Non-pigmented ciliary epithelial cell (primary cell): ENCODE measurements at regions not wholly inside any gene's neighbourhood (a gene's known extent, or its start where the extent isn't known, plus 50 kb on each side); places are given as distances from the start of the nearest gene placed in this dataset.

Experiments
- DNase-seq: peaks from one replicate; pipeline ENCODE4 v3.0.0-alpha.2; 2010; ENCODE audit warnings: low read depth

GRCh38 chr2:136242687-136243277, 124.8 kb upstream of the CXCR4 start:
- DNase-seq = no peak

- DNase-seq = no peak
Measured at GRCh38 chr2:136242100-136242499, 124.2 kb upstream of the CXCR4 start.

- no peak for DNase-seq
Measured at GRCh38 chr2:136239079-136239685, 121.2 kb upstream of the CXCR4 start.

- no peak for DNase-seq
Measured at GRCh38 chr2:136238286-136239078, 120.5 kb upstream of the CXCR4 start.

GRCh38 chr2:136236019-136236418, 118.1 kb upstream of the CXCR4 start:
- DNase-seq = no peak

- no peak for DNase-seq
Measured at GRCh38 chr2:136235546-136235945, 117.6 kb upstream of the CXCR4 start.

GRCh38 chr2:136234261-136234660, 116.3 kb upstream of the CXCR4 start:
- DNase-seq = no peak

- DNase-seq = no peak
Measured at GRCh38 chr2:136233298-136233697, 115.3 kb upstream of the CXCR4 start.

GRCh38 chr2:136232456-136233172, 114.7 kb upstream of the CXCR4 start:
- DNase-seq = no peak

GRCh38 chr2:136230464-136230863, 112.5 kb upstream of the CXCR4 start:
- DNase-seq = no peak

- no peak for DNase-seq
Measured at GRCh38 chr2:136226903-136227302, 109.0 kb upstream of the CXCR4 start.

GRCh38 chr2:136225950-136226835, 108.2 kb upstream of the CXCR4 start:
- DNase-seq = no peak

GRCh38 chr2:136223274-136223673, 105.3 kb upstream of the CXCR4 start:
- no peak for DNase-seq

GRCh38 chr2:136222862-136223261, 104.9 kb upstream of the CXCR4 start:
- DNase-seq = no peak

GRCh38 chr2:136221026-136221425, 103.1 kb upstream of the CXCR4 start:
- DNase-seq = no peak

- no peak for DNase-seq
Measured at GRCh38 chr2:136219963-136220362, 102.0 kb upstream of the CXCR4 start.

- DNase-seq = no peak
Measured at GRCh38 chr2:136219341-136219740, 101.4 kb upstream of the CXCR4 start.

- DNase-seq = no peak
Measured at GRCh38 chr2:136217996-136218395, 100.0 kb upstream of the CXCR4 start.

GRCh38 chr2:136215908-136216472, 98.0 kb upstream of the CXCR4 start:
- no peak for DNase-seq

- no peak for DNase-seq
Measured at GRCh38 chr2:136215449-136215848, 97.5 kb upstream of the CXCR4 start.
